ENCODE measurements at regions not wholly inside any gene's neighbourhood (a gene's known extent, or its start where the extent isn't known, plus 50 kb on each side); places are given as distances from the start of the nearest gene placed in this dataset.

GRCh38 chr14:61160798-61161197 is 120.3 kb downstream of the TMEM30B start:
- no peaks in the 10 kb centered on the region; the same call in 1 of the 2 replicates for H3K23me2 ChIP-seq (ENCODE audit: low read depth, low read length)
- no peak overlapping the region for H3K18ac ChIP-seq (ENCODE audit: extremely low read depth, low read length)
- no peak overlapping the region for H4K8ac ChIP-seq (ENCODE audit: extremely low read depth, insufficient read depth, low read length)
- H3K56ac ChIP-seq (replicated peaks; ENCODE audit: insufficient read length, low read depth, low read length) = no peak overlapping the region
- no peak overlapping the region for H3K14ac ChIP-seq (ENCODE audit: insufficient read length)
- no peaks in the 10 kb centered on the region for H3K79me2 ChIP-seq (ENCODE audit: control insufficient read depth in 1 of 2, insufficient read depth in 2 of 2, low read length in 2 of 2)
- H2BK20ac ChIP-seq (ENCODE audit: low read length) = no peak overlapping the region
- no peaks in the 10 kb centered on the region for H4K20me1 ChIP-seq (replicated peaks in 1 of 2; ENCODE audit: control insufficient read depth in 1 of 2, insufficient read depth in 2 of 2, low read length in 2 of 2)
- H3K23ac ChIP-seq (ENCODE audit: insufficient read length) = no peak overlapping the region
- ChIA-PET POLR2A (ENCODE audit: partially characterized antibody) (no interaction called here), CTCF (ENCODE audit: partially characterized antibody) (interaction anchor here (0.6 to 1.1 kb wide), 3 partner anchors 58 to 534 kb away, joined by 3 read pairs; no protein-coding TSS in a partner anchor)
- H3K27me3 ChIP-seq (replicated peaks in 1 of 4; ENCODE audit: control insufficient read depth in 3 of 4, extremely low read depth in 1 of 4, insufficient read depth in 3 of 4, low read length in 3 of 4) = no peaks in the 10 kb centered on the region
- H2AFZ ChIP-seq (ENCODE audit: low read length) = no peak overlapping the region
- no peak overlapping the region for H3K4me3 ChIP-seq (ENCODE audit: extremely low read depth in 1 of 4, insufficient read depth in 2 of 4, low read depth in 3 of 4, low read length in 4 of 4)
- no peak overlapping the region for H2AK5ac ChIP-seq (ENCODE audit: low read depth, low read length)
- no peak overlapping the region for H3K4me2 ChIP-seq (ENCODE audit: insufficient read depth in 1 of 2, low read depth in 2 of 2, low read length in 2 of 2)
- WGBS, 2 experiments (ENCODE audit: extremely low coverage in 1 of 2, insufficient coverage in 1 of 2, insufficient read length in 1 of 2, insufficient replicate concordance in 2 of 2, low coverage in 1 of 2, low lambda C conversion rate in 2 of 2, missing lambda C conversion rate in 1 of 2) = 94% methylated on average over 2 of the region's 2 CpGs; no CpG with 5 or more reads in 1 of the 2 experiments
- H2BK15ac ChIP-seq (ENCODE audit: low read length) = no peak overlapping the region
- DNase-seq (ENCODE audit: low read depth in 1 of 2, low spot score in 2 of 2) = no peak
- peaks cover 0 to 3% of the 10 kb centered on the region in 2 experiments; a peak in 2 of 4 replicates for H3K9me3 ChIP-seq (ENCODE audit: insufficient read depth in 2 of 2, low read depth in 1 of 2, low read length in 1 of 2)
- H4K91ac ChIP-seq (replicated peaks; ENCODE audit: insufficient read length, low read length) = no peak overlapping the region
- H3K9ac ChIP-seq (replicated peaks in 1 of 4; ENCODE audit: extremely low read depth in 1 of 4, low read depth in 3 of 4, low read length in 3 of 4) = no peak overlapping the region
- H3K4ac ChIP-seq (replicated peaks; ENCODE audit: insufficient read length, low read depth, low read length) = no peak overlapping the region
- FAIRE-seq = no peak
- H2BK120ac ChIP-seq (replicated peaks; ENCODE audit: low read depth, low read length) = no peak overlapping the region
- H2BK5ac ChIP-seq (ENCODE audit: low read depth, low read length) = no peak overlapping the region
- H3K79me1 ChIP-seq (ENCODE audit: low read depth, low read length) = no peaks in the 10 kb centered on the region
- H3K27ac ChIP-seq (ENCODE audit: low read depth, low read length) = no peak overlapping the region
- no peak overlapping the region for H2BK12ac ChIP-seq (ENCODE audit: low read depth, low read length)
- H3K36me3 ChIP-seq (ENCODE audit: control insufficient read depth in 2 of 4, insufficient read depth in 4 of 4, low read length in 3 of 4) = no peaks in the 10 kb centered on the region
- no peaks in the 10 kb centered on the region for H3K4me1 ChIP-seq (replicated peaks in 1 of 4; ENCODE audit: control insufficient read depth in 3 of 4, insufficient read depth in 4 of 4, low read length in 3 of 4)
- no peak overlapping the region for H4K5ac ChIP-seq (ENCODE audit: insufficient read length, low read depth, low read length)
- no peak for TF ChIP-seq CBX5 (IDR thresholded peaks at IDR 0.05; ENCODE audit: low read depth, low read length)
